Inferior parietal cortex (tissue), 1 donor: ENCODE measurements at regions not wholly inside any gene's neighbourhood (a gene's known extent, or its start where the extent isn't known, plus 50 kb on each side); places are given as distances from the start of the nearest gene placed in this dataset.

ENCODE experiments used
- DNase-seq: peaks from one replicate; pipeline ENCODE4 v3.0.0-alpha.2; 2016; ENCODE audit errors: extremely low spot score

- DNase-seq: no peak
Measured at GRCh38 chr3:124576565-124577493, 153.4 kb upstream of the UMPS start.

GRCh38 chr3:124577494-124578167 lies 152.6 kb upstream of the UMPS start:
- no peak for DNase-seq

- no peak for DNase-seq
Measured at GRCh38 chr3:124579641-124580040, 150.6 kb upstream of the UMPS start.

- DNase-seq: no peak
Measured at GRCh38 chr3:124582196-124582595, 148.1 kb upstream of the UMPS start.

GRCh38 chr3:124582621-124583395 lies 147.4 kb upstream of the UMPS start:
- no peak for DNase-seq

GRCh38 chr3:124584245-124584551 lies 146.1 kb upstream of the UMPS start:
- DNase-seq: no peak

GRCh38 chr3:124584552-124585391 lies 145.5 kb upstream of the UMPS start:
- no peak for DNase-seq

GRCh38 chr3:124586126-124587052 lies 143.9 kb upstream of the UMPS start:
- DNase-seq: no peak

- DNase-seq: no peak
Measured at GRCh38 chr3:124587053-124587408, 143.2 kb upstream of the UMPS start.

GRCh38 chr3:124588036-124588435 lies 142.2 kb upstream of the UMPS start:
- DNase-seq: no peak

GRCh38 chr3:124588794-124589193 lies 141.5 kb upstream of the UMPS start:
- DNase-seq: no peak

GRCh38 chr3:124591699-124592098 lies 138.6 kb upstream of the UMPS start:
- no peak for DNase-seq

- no peak for DNase-seq
Measured at GRCh38 chr3:124592658-124593441, 137.4 kb upstream of the UMPS start.

- DNase-seq: no peak
Measured at GRCh38 chr3:124593442-124593829, 136.8 kb upstream of the UMPS start.

- no peak for DNase-seq
Measured at GRCh38 chr3:124594581-124594980, 135.7 kb upstream of the UMPS start.

GRCh38 chr3:124597273-124597672 lies 133.0 kb upstream of the UMPS start:
- DNase-seq: no peak

- DNase-seq: no peak
Measured at GRCh38 chr3:124597979-124598378, 132.3 kb upstream of the UMPS start.

GRCh38 chr3:124599147-124599765 lies 131.0 kb upstream of the UMPS start:
- no peak for DNase-seq
